SKM-1 (cell line): ENCODE measurements at regions not wholly inside any gene's neighbourhood (a gene's known extent, or its start where the extent isn't known, plus 50 kb on each side); places are given as distances from the start of the nearest gene placed in this dataset.

Source experiments
- DNase-seq: peaks from one replicate; lab custom pipeline; 2025; ENCODE audit not compliant: unreplicated experiment; lab: John Stamatoyannopoulos, UW

DNA sequence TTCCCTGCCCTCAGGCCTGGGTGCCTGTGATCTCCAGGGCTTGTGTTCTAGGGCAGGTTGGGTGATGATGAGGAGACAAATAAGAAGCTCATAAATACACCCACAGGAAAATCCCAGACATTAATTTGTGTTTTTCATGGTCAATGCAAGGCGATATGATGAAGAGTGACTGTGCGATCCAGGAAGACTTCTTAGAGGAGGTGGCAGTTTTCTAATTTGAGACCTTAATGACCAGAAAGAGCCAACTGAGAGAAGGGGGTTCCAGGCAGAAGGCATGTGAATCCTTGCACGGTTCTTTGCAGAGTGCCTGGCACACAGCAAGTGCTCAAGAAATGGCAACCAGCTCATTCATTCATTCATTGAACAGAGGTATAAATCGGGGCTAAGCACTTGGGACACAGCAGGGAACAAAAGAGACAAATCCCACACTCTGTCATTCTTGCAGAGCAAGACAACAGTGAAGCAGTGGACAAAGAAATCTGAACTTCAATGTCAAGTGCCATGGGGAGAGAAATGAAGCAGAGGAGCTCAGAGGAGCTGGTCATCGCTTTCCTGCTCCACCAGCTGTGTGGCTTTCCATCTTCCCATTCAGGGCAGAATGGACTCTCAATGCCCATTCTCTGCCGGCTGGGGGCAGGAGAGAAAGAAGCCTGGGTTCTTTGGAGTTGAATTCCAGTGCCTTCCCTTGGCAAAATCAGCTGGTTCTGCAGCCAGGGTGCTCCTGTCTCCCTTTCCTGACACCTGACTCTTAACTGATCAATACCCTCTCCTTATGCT lies 128.3 kb downstream of the AACS start:
- no peak for DNase-seq

DNA sequence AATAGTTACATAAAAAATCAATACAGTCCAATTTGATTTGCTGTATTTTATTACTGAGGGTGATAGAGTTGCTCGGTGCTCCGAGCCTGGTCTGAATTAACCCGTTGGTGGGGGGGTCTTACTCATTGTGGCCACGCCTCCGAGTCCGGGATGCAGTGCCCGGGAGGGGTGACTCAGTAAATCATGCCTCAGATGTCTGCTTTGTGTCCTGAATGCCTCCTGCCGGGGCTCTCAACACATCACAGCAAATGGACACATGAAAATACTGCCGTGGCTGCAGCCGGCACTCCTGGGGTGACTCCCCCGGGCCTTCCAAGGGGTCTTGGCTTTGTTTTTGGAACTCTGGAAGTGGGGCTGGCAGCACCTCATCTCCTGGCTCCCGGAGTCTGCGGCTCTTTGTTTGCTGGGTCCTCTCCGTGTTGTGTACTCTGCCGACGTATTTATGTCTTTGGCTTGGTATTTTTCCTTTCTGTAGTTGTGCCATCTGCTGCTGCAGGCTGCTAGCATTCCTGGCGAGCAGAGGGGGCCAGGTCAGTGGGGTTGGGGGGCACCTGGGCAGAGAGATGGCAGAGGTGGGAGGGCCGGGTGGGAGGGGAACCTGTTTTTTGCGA lies 129.0 kb downstream of the AACS start:
- no peak for DNase-seq

DNA sequence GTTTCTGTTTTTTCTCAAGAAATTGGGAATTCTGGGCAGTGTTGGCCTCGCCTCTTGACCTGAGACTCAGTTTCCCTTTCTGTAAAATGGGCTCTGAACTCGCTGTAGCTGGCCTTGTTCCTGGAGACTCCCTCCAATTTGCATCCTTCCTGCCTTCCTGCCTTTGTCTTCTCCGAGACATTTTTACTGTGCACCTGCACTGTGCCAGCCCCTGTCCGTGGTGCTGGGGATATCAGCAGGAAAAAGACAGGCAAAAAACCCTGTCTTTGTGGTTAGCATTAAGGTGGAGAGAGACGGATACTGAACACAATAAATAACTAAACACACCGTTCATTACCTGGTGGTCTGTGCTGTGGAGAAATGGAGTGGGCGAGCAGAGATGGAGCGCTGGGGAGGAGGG lies 129.8 kb downstream of the AACS start:
- no peak for DNase-seq

DNA sequence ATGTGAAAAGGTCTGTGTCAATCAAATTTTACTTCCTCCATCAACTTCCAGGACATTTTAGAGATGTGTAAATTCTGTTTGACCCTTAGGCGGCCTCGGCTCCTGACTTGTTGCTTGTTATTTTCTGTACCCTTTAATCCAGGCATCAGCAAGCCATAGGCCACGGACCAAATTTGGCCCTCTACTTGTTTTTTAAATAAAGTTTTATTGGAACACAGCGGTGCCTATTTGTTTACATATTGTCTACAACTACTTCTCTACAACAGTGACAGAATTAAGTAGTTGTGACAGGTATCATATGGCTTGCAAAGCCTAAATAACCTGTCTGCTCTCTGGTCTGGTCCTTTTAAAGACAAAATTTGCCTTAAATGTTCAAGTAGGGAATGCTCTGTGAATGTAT lies 132.1 kb downstream of the AACS start:
- DNase-seq, result no peak

DNA sequence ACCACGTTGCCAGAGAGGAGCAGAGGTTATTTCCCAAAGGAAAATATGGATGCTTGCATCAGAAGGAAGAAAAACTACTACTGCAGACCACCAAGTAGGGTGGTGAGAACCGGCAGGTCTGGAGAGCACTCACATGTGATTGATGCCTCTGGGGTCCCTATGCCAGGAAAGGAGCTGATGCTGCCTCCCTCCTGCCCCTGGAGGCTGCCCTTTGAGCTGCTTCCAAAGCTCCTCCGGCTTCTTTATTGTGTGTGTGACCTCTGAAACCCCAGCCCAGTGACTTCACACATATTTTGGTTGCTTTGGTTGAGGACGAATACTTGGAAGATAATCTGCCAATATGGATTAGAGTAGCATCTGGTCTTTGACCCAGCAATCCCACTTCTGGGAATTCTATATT lies 133.4 kb downstream of the AACS start:
- DNase-seq, result no peak

DNA sequence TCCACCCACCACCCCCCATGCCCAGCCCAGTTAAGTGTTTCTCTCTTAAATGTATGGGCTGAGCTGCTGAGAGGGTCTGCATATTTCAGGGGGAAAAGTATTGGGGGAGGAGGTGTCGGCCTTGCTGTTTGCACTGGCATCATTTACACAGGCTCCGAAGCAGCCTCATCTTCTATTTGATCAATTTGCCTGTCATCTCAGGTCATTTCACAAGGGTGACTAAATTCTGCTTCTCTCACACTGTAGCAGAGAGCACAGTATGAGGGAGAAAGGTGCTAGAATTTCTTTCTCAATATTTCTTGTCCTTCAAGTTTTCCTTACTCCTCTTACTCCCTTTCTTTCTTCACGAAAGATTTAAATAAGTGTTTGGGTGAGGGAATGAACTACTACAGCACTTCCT lies 135.9 kb downstream of the AACS start:
- no peak for DNase-seq

DNA sequence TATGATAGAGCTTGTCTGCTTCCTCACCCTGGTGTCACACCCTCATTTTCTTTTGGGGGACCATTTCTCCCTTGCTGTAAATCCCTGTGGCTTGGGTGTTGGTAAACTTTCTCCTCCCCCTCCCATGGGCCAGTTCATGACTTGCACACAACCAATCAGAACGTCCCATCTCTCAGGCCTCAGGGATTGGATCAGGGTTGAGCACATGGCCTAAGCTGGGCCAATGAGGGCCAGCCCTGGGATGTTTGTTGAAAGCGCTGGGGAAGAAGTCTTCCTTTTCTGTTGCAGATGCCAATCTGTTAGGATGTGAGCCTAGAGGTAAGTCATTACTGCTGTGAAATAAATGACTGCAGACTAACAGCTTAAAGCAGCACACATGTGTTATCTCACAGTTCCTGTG lies 136.7 kb downstream of the AACS start:
- no peak for DNase-seq

DNA sequence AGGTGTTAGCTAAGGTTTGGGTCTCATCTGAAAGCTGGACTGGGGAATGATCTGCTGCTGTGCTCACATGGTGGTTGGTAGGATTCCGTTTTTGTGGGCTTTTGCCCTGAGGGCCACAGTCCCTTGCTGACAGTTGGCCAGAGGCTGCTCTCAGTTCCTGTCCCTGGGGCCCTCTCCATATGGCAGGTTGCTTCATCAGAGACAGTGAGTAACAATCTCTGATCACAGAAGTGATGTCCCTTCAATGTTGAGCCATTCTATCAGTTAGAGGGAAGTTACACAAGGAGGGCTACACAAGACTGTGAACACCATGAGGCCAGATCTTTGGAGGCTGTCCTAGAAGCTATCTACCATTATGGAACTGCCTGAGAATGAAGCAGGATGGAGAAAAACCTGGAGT lies 137.2 kb downstream of the AACS start:
- no peak for DNase-seq

DNA sequence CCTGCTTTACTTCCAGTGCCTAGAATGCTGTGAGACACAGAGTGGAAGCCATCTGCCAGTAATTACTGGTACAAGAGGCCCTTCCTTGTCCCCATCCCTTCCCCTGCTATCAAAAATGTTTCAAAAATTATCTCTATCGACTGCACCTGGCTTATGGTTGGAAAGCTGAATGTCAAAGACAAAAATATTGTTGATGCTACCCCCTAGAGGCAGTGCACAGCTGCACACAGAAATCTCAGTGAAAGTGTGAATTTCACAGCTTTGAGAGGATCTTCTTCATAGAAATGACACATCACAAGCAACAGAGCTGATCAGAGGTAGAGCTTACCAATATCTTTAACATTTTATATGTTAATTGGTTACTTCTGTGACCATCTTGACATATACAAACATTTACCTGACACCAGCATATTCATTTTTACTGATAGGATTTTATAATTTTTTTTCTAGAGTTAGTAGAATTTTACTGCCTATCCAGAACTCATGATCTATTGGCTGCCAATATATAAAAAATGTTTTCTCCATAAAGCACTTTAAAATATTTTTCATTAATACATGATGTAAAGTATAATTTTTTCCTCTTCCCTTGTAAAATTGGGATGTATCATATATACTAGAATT lies 138.0 kb downstream of the AACS start:
- no peak for DNase-seq

DNA sequence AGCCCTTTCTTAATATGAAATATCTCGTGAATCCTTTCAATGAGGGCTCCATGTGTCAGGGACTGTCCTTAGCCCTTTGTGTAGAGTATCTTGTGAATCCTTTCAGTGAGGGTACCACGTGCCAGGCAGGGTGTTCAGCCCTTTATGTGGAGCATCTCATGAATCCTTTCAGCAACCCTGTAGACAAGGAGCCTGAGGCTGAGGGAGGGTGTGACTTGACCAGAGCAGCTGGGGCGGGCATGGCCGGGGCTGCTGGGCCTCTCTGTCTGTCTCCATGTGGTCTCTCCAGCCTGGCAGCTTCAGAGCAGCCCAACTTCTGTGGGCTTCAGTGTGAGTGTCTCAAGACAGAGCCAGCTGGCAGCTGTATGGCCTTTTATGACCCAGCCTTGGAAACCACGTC lies 140.2 kb downstream of the AACS start:
- no peak for DNase-seq

DNA sequence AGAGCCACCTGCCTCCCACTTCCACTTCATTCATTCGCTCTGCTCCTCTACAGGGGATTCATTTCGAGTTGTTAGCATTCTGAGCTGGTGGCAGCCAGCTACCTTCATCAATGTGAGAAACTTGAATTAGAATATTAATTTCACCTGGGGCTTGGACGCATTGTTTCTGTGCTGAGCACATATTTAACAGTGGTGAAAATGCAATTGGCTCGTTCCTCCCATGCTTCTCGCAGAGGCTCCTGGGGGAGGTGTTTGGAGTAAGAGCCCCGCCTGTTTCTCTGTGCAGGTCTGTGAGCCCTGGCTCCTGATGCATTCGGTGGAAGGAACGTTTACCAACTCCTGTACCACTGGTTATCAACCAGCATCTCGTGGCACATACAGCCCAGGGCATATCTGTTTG lies 141.5 kb downstream of the AACS start:
- no peak for DNase-seq

DNA sequence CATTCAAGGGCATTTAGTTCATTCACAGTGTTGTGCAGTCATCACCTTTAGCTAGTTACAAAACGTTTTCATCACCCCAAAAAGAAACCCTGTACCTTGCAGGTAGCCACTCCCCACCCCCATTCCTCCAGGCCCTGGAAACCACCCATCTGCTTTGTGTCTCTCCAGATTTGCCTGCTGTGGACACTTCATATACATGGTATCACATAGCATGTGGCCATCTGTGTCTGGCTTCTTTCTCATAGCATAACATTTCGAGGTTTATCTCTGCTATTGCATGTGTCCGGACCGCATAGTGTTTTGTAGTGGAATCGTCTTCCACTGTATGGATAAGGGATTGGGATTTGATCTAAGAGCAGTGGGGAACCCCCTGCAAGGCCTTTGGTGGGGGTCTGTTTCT lies 143.1 kb downstream of the AACS start:
- no peak for DNase-seq

DNA sequence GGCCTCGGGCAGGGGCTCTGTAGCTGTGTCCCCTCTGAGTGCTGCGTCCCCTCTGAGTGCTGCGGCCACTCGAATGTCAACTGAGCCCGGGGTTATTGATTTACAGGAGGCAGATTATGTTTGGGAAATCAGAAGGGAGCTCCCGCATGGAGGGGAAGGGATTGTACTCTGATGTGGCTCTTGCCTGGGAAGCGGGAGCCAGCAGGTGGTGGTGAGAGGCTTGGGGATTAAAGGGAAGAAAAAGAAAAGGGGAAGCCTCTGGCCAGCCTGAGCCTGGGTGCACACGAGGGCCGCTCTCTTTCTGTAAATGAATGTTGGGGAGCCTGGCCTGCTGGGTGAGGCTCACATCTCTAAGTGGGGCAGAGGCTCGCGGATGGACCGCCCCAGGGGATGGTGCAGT lies 143.7 kb downstream of the AACS start:
- no peak for DNase-seq

DNA sequence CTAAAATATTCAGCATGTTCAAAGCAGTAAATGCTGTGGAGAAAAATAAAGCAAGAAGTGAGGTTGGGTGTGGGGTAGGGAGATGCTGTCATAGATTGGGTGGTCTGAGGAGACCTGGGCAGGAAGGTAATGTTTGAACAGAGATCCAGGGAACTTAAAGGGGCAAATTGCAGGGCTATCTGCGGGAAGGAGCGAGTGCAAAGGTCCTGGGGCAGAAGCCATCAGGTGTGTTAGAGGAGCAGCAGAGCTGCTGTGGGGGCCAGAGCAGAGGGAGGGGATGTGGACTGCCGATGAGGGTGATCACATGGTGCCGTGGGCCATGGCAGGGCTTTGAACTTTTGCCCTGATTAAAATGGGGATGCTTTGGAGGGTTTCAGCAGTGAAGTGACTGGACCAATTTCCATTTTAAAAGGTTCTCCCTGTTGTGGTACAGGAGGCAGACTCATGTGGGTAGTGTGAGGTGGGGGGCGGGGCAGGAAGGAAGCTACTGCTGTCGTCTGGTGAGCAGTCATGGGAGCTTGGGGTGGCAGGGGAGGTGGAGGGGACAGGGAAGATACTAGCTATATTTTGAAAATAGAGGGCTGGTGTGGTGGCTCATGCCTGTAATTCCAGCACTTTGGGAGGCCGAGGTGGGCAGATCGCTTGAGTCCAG lies 145.0 kb downstream of the AACS start:
- DNase-seq, result no peak

DNA sequence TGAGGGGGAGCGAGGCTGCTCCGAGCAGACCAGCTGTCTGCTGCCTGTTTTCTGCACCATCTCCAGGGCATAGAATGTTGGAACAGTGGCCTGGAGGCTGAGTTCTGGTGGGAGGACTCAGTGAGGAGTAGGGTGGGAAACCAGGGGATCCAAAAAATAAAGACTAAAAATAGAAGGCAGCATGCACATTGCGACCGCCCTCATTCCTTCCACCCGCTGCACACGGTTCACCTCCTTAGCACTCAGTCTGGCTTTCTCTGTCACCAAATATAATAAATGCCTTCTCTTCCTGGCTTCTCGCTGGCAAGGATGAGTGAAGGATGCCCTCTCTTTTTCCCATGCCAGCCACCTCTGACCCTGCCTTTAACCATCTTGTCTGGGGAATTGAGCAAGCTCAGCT lies 146.2 kb downstream of the AACS start:
- no peak for DNase-seq

DNA sequence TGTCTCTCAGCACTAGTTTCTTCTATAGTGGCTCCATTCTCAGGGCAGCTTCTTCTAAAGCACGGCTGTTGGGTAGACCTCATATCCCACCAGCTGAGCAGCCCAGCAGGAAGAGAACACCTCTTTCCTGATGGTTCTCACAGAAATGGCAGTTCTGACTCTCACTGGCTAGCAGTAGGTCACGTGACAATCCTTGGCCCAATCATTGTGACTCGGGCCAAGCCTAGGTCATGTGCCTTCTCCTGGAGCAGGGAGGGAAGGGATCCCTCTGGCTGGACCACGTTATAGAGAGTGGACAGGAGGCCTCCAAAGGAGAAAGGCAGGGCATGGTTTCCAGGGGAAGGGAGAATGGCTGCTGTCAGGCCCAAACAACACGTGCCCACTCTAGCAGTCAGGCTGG lies 149.1 kb downstream of the AACS start:
- no peak for DNase-seq

DNA sequence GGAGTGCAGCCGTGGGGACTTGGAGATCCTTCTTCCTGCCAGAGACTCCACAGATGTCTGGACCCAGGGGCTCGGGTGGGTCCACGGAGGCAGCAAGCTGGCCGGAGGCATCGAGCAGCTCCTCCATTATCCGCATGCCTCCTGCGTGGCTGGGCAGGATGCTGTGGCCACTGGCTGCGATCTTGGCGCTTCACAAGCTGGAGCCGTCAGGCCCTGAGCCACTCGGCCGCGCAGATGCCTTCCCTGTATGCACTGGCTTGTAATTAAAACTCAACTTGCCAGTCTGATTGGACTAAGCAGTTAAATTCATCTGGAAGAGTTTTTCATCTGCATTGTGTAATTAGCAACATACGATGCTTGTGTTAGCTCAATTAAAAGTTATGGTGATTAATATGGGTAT lies 151.5 kb downstream of the AACS start:
- DNase-seq, result no peak

DNA sequence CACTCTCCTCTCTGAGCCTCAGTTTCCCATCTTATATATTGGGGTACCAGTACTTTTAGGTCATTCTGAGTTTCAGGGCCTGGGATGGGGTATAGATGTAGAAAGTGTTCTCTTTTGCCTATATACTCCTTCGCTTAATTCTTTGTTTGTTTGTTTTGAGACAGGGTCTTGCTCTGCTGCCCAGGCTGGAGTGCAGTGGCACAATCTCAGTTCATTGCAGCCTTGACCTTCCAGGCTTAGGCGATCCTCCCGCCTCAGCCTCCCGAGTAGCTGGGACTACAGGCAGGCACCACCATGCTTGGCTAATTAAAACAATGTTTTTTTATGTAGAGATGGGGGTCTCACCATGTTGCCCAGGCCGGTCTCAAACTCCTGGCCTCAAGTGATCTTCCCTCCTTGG lies 152.1 kb downstream of the AACS start:
- DNase-seq, result no peak

DNA sequence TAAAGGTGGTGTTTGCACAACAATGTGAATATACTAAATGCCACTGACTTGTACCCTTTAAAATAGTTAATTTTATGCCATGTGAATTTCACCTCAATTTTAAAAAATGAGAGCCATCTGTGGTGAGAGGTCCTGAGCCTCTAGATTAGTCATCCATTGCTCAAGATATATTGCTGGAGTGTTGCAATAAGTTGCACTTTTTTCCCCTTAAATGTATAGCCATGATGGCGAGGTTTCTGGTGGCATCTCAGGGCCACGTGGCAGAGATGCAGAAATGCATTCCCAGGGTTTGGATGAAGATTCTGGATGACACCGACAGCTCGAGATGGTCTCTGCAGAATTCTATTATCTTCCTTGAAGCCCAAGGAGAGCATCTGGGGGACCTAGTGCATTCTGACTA lies 153.7 kb downstream of the AACS start:
- DNase-seq, result no peak

DNA sequence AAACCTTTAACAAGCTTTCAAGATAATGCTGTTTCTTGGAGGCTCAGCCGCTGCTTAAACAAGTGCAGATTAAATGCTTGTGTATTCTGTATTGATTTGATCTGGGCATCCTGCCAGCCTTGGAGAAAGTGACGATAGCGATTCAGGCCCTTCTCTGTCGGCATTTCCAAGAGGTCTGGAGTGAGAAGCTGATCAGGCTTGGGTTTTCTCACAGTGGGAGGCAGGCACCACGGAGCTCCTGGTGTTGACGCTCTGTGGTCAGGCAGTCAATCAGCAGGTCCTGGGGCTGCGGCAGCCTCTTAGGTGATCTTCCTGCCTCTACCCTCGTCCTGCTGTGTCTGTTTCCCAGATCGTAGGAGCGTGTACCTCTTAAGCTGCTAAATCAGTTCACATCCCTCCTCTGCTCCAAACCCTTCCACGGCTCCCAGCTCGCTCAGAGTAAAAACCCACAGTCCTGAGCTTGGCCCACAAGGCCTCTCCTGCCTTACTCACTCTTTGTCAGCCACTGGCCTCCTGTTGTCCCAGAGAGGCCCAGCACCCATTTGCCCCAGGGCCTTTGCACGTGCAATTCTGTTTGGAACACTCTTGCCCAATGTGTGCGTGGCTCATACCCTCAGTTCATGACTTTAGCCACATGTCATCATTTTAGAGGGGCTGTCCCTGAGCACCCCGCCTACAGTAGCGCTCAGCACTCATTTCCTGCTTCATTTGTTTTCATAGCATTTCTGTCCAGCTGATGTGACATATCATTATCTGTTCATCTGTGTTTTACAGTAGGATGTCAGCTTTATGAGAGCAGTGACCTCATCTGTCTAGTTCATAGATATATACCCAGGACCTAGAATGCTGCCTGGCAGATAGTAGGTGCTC lies 155.4 kb downstream of the AACS start:
- DNase-seq, result no peak

DNA sequence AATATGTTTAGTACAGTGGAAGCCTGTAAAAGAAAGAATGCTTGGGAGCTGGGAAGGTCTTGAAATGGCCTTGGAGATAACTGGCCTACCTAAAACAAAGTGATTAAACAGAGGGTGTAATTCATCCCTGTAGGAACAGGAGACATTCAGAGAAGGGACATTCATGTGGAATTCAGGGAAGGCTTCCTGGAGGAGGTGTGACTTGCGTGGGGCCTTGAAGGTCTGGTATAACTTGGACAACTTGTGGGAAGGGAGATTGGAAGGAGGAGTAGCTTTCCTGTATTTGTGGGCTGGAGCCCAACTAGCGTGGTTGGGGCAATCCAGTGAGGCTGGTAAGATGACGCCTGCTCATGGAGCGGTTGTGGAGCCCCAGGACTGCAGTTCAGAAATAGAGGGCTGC lies 156.4 kb downstream of the AACS start:
- DNase-seq, result no peak
